DMS114 treated with DMSO at 0.1 percent for 48 hours (cell line): ENCODE measurements at regions not wholly inside any gene's neighbourhood (a gene's known extent, or its start where the extent isn't known, plus 50 kb on each side); places are given as distances from the start of the nearest gene placed in this dataset.

ENCODE experiments used
- DNase-seq: peaks from one replicate; lab custom pipeline; 2025; ENCODE audit not compliant: unreplicated experiment; lab: John Stamatoyannopoulos, UW

DNA sequence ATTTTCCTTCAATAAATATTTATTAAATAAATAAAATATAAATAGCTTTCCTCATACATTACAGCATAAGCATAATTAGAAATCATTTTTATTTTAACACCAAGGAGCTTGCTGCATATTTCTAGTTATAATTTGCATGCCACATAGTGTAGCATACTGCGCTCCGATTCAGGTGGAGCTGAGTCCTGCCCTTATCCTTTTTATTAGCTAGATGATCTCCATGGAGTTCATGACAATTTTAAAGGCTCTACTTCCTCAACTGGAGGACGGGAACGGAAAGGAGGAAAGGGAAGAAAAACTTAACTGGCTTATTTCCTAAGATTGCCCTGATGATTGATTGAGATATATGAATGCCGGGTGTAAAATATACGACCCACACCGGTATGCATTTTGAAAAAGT, 385.2 kb downstream of the PLK2 start:
- DNase-seq, result no peak

DNA sequence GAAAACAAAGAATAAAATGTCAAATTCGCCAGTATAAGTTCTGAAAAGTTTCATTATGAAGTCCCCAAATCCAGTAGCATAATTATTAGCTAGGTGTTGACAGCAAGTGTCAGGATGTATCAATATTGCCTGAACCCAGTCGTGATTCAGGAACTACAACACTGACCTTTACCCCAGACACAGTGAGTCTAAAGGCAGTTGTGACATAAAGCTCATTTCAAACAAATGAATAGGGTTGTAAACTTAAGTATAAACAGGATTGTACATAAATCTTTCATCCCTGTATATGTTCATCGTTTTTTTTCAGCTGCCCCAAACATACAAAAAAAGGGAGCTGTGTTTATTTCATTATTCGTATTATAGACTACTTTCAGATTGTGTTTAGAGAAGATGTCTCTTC, 385.7 kb downstream of the PLK2 start:
- DNase-seq, result no peak

DNA sequence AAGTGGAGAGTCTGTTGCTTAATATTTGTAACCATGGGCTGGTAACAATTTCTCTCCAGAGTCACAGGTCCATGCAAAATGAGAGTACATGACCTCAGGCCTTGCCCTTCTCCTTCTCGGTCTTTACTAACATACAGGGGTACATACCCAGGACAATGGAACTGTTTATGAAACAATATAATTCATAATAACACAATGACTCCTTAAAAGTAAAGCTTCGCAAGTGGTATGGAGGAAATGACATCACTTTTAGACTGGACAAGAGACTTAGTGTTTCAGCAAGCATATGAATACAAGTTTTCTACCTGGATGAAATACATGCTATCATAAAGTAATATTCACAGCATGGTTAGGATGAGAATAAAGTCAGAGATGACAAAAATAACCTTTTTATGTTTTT, 386.6 kb downstream of the PLK2 start:
- DNase-seq, result no peak

DNA sequence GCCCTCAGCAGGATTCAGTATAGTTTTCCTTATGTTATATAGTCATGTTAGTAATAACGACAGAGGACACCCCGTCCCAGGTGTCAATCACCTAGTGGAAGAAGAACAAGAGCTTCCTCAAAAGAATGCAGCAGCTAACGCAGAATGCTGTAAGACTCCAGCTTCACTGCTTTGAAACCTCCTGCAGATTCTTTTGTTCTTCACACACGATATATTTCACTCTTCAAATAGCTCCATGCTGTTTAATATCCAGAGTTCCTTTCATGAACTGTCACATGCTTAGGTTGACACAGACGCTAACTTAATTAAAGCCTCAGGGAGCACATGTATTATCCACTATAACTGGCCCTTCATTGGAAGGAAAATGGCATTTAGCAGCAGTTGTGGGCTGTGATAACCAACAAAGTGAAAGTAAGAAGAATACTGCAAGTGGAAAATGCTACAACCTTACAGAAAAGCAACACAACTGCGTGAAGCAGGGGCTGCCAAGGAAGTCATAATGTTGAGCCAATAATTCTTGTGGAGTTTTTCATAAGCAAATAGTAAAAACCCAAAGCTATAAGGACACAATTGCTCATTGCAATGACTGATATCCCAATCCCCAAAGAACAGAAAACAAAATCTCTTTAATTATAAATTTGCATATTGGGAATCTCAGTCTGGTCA, 387.5 kb downstream of the PLK2 start:
- DNase-seq, result no peak

DNA sequence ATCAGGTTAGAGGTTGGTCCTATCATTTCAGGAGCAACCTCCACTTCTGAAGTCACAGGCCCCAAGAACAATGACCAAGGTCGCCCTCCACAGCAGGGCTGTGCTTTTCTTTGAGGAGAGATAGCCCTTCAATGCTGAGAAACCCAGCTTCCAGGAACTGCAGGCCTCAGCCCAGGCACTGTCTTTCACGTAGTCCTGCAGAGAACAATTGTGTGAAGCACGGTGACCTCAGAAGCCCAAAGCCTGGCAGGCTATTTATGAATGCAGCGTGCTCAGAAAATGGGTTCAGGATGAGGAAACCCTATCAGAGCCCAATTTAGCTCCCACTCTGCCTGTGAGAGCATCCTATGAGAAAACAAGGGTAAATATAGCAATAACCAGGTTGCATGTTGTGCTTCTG, 388.3 kb downstream of the PLK2 start:
- DNase-seq, result no peak

DNA sequence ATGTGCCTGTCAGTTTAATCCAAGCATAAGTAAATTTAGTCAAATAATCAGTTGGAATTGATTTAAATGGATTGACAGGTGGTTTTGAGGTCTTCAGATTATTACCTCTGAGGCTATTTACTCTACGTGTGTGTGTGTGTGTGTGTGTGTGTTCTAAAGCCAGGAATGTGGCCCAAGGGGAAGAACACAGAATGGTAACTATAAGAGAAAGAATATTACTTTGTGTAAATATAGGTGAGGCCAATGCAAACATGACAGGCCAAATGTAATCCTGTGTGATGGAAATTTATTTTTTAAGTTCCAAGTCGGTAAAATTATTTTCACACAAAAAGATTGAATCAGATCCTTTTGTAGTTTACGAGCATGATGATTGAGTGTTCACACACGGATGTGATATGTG, 390.0 kb downstream of the PLK2 start:
- DNase-seq, result no peak

DNA sequence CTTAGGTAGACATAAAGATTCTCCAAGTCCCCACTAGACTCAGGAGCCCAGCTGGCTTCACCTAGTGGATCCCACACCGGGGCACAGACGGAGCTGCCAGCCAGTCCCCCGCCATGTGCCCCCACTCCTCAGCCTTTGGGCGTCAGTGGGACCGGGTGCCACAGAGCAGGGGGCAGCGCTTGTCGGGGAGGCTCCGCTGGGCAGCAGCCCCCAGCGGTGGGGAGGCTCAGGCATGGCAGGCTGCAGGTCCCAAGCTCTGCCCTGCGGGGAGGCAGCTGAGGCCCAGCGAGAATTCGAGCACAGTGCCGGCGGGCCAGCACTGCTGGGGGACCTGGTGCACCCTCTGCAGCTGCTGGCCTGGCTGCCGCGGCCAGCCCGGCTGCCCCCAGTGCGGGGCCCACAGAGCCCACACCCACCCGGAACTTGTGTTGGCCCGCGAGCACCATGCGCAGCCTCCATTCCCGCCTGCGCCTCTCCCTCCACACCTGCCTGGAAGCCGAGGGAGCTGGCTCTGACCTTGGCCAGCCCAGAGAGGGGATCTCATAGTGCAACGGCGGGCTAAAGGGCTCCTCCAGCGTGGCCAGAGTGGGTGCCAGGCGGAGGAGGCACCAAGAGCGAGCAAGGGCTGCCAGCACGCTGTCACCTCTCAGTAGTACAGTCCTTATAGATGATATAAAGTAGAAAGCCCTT, 390.7 kb downstream of the PLK2 start:
- DNase-seq, result no peak

DNA sequence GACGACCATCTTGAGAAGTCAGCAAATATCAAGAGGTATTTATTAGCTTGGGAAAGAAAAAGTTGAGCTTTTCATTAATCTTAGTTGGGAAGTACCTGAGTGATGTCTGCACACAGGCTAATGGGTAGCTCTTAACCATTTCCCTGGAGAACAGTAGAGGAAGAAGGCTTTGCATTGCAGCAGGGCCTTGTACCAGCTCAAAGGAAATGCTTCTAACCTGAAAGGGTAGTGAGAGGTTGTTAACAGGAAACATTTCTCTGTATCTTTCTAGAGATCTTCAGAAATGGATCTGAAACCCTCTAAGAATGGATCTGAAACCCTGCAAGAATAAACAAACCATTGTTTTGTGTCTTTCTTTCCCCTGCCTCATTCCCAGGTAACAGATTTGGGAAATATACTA, 393.3 kb downstream of the PLK2 start:
- no peak for DNase-seq

DNA sequence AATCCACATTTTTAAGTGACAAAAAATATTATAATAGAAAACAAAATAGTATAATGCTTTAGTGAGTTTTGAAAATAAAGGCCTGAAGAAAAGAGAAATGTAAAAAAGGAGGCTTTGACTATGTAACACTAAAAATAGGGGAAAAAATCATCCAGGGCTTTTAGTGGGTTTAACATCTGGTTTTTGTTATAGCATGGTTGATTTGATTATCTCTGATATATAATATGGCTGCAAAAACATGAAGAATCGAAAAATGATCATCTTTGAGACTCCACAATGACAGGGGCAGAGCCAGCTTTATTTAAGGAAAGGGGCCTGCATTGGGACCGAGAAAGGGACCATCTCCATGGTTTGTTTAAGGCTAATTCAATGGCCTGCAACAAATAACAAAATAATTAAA, 393.8 kb downstream of the PLK2 start:
- no peak for DNase-seq

DNA sequence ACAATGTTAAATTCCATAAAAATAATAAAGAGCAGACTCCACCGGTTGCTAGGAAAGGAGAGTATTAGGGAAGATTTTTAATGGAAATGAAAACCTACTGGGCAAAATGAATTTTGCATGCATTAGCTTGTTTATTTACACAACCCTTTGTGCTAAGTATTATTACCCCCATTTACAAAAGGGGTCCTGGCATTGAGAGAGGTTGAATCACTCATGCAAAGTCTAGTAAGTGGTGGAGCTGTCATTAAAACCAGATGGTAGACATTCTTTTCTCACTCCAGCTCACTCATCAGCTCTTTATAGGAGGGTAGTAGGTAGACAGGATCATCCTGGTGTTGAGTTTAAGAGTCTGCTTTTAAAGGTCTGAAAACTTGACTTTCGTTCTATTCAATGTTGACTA, 395.1 kb downstream of the PLK2 start:
- DNase-seq, result no peak

DNA sequence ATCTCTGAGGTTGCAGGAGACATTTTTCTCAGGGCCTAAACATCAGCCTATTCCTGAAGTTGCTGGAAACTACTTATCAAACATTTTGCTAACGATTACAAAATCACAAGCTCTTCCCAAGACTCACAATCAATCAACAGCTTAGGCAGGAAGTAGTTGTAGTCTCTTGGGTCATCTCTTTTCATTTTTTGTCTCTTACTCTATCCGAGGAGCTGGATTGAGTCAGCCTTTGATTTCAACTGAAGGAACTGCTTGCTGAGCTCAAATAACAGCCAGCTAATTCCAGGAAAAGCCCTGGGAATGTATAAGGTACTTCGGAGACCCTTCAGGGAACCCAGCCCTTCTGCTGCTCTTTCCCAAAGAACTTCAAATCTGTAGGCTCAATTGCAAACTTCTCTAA, 398.9 kb downstream of the PLK2 start:
- no peak for DNase-seq

DNA sequence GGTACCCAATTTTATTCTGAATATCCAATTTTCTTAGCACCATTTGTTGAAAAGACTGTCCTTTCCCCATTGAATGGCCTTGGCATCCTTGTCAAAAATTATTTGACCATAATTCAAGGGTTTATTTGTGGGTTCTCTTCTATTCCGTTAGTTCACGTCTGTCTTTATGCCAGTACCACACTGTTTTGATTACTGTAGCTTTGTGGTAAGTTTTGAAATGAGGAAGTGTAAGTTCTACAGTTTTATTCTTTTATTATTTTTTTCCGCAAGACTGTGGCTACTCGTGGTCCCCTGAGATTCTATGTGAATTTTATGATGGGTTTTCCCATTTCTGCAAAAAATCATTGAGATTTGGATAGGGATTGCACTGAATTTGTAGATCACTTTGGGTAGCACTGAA, 402.6 kb downstream of the PLK2 start:
- no peak for DNase-seq

DNA sequence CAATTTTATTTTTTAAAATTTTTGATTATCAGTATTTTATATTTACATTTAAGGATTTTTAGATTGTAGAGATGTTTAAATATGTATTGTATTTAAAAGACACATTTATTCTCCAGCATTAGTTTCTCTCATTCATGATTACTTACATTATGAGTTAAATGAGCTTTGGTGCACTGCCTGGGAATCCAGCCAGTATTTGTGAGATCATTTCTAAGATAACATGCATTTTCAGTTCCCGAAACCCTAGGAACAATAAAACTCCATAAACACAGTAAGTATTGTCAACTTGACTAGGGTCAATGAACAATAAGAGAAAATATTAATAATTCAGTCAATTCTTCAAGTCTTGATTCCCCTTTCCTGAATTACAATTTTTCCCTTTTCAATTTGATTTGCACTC, 403.3 kb downstream of the PLK2 start:
- no peak for DNase-seq

DNA sequence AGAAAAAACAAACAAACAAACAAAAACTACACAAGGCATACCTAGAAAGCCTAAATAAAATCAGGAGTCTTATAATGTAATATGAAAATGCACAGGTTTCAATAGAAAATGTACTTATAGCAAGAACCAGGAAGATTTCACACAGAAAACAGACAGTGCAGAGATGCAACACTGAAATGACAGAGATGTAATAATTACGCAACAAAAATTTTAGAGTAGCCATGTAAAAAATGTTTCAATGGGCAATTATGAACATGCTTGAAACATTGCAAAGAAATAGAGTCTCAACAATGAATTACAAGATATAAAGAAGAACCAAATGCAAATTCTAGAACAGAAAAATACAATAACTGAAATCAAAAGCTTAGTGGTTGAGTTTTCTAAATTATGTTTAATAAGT, 405.9 kb downstream of the PLK2 start:
- DNase-seq, result no peak

DNA sequence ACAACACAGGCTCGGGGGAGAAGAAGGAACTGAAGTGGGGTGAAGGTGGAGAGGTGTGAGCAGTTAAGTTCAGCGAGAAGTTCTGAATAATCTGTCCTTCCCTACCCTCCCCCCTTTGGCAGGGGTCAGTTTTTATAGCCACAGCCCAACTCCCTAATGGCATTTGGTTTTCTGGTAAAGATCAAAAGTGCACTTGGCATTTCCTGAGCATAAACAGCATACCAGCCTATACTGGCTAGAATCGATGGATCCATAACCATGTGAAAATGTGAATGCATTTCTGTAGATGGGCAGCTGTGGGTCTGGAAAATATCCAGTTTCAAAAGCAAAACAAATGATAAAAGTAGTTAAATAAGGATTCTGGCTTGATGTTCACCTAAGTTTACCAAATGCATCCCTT, 410.9 kb downstream of the PLK2 start:
- DNase-seq, result no peak

DNA sequence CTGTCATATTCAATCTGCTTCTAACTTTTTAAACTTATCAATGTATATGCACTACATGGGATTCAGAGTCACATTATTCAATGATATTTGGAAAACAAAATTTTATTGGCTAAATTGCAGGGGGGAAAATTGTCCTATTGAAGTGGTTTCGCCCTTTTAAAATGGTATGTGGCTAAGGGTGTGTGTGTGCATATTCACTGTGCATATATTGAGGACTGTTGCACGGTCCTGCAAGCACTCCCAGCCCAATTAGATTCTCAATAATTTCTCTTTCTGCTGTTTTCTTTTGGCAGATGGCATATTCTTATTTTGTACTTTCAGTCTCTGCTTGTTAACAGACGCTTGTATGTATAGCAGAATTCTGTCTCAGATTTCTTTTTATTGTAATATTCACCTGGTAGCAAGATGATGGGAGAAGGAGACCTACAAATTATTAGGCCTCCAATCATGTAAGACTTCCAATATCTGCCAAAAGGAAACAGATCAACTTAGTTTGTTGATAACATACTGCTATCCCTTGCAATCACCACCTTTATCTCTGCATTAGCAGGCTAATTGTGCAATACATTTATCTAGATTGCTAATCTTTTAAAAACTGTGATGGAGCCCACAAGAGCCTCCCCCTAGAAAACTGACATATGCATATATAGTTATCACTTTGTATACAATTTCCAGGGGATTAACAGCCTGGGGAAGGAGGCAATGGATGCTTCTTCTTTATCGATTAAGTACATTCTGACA, 411.5 kb downstream of the PLK2 start:
- no peak for DNase-seq

DNA sequence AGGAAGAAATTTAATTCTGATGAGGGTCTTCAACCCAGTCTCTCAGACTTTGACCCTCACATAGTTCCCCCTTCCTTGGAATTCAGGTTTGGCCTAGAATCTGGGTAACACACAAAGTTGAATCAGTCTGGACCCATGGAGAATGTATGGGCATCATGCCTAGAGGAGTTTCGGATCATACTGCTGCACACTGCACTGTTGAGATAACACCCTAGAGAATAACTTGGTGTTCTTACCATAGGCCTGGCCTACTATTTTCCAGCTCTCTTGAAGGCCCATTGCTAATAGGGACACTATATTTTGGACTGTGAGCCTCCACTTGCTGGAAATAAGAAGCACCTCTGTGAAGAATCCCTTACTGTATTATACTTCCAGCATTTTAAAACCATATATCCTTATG, 413.5 kb downstream of the PLK2 start:
- DNase-seq, result no peak

DNA sequence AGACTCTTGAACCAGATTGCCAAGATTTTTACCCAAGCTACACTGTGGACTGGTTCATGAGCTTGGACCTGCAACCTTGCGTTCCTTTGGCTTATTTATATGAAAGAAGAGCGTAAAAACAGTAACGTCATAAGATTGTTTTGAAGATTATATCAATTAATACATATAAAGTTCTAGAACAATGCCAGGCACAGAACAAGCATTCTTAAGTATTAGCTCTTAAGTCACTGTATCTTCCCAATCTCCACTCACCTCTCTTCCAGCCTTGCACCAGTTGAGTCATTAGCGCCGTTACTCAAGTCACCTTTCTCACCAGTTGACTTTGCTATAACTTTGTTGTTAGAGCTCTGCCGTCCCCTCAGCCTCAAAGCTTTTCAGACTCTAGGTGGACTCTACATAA, 415.7 kb downstream of the PLK2 start:
- no peak for DNase-seq

DNA sequence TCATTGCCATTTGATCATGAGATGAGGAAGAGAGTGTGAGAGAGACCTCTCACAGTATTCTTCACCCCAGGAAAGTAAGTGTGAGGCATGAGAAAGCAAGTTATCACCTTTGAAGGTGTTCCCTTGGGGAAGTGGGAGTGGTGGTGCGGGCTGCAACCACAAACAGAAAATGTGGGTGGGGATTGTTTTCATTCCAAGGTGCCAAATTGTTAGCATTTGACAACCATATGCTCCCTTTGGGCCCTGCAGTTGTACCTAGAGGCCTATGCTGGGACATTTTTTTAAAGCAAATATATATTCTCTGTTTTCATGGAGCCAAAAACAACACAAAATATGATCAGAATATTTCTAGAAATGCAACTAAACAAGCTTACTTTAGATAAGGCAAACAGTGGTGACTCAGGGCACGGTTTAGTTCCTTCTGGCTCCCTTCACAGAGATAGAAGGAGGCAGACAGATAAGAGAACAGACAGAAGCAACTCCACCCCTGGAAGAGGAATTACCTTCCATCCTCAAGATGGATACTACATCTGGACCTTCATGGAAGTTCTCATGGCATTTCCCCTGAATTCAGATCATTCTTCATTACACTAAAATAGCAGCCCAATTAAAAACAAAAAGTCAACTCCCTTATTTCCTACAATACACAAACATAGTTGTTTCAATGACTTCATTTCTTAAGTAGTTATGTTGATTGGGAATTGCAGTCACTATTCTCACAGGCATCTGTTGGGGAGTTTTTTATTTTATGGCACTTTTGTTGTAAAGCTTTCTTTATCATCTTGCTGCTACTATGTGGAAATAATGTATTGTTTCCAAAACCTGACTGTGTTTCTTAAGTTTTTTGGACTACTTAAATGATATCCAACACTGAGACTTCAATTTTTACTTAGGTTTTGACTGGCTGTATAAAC, 416.6 kb downstream of the PLK2 start:
- no peak for DNase-seq

DNA sequence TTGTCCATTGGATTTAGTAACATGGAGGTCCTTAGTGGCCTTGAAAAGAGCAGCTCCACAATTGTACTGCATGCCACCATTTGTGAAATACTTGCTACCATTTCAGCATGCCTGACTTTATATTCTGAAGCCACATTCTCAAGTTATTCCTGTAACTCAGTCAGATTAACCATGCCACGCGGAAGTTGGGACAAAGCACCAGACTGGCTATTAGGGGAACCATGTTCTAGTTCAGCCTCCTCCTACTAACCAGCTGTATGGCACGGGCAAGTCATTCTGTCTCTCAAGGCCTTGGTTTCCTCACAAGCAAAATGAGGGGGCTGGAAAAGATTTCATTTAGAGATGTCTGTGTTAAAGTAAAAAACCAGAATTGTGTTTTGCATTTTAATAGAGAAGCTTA, 418.0 kb downstream of the PLK2 start:
- no peak for DNase-seq

DNA sequence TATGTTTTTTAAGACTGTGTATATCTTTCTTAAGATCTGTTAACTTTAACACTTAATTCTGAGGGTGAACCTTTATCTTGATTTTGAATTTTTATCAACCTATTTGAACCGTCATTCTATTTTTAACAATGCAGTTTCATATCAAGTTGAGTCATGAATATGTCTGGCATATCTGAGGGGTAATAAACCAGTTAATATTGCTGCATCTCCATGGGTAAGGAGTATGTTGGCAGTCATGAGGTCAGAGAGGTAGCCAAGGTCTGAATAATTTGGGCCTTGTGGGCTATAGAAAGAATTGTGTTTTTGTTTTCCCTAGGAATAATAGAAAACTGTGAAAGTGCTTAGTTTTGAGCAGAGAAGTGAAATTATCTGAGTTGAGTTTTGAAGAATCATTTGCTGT, 419.0 kb downstream of the PLK2 start:
- DNase-seq, result no peak
